NCI-H2029 (cell line): ENCODE measurements at regions not wholly inside any gene's neighbourhood (a gene's known extent, or its start where the extent isn't known, plus 50 kb on each side); places are given as distances from the start of the nearest gene placed in this dataset.
A peak's percentile ranks its signal among the peaks of the same experiment; 100 is the strongest.
"Not testable (repeated sequence)": the region's sequence is repeated elsewhere in the genome, so short reads cannot be mapped to it uniquely, and the experiment has no call there.

Source experiments
- DNase-seq: peaks from one replicate; lab custom pipeline; 2025; lab: John Stamatoyannopoulos, UW

DNA sequence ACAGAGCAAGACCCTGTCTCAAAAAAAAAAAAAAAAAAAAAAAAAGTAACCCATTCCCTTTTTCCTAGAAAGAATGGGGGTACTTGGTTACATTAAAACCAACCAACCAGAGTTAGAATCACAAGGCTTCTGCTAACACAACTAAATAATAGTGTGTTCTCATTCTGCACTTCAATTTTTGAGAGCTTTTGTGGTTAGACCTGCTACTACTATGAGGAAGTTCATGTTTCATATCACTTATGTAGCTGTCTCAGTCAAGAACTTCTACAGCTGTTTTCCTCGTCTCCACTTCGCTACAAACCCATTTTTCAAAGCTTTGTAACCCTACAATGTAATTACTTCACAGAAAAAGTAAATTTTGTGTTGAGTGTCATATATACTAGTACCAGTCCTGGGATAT is 58.3 kb downstream of the PDHA2 start:
- DNase-seq: no peak

- DNase-seq: no peak
These were observed 69.3 kb downstream of the PDHA2 start for GRCh38 chr4:95909211-95909610.

GRCh38 chr4:95910749-95911148 is 70.9 kb downstream of the PDHA2 start:
- peak; percentile 3 for DNase-seq

DNA sequence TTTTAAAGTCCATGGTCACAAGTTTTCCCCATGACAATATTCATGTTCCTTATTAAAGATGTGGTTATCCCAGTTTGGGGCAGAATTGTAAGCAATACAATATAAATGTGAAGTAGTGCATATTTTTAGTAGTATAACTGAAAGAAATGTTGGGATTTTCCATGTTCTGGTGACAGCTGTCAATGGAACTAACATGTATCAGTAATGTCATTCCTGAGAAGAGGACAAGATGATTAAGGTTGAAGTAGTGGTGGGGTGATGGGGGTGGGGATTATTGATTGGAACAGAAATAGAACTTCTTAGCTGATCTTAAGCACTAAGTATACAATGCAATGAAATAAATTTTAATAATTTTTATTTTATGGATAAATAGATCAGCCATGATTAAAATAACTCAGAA is 81.6 kb downstream of the PDHA2 start:
- DNase-seq: no peak

- DNase-seq: no peak
These were observed 89.7 kb downstream of the PDHA2 start for GRCh38 chr4:95929448-95930064.

- DNase-seq: no peak
These were observed 99.2 kb downstream of the PDHA2 start for GRCh38 chr4:95939141-95939540.

GRCh38 chr4:95949136-95949765 is 109.4 kb downstream of the PDHA2 start:
- no peak for DNase-seq

DNA sequence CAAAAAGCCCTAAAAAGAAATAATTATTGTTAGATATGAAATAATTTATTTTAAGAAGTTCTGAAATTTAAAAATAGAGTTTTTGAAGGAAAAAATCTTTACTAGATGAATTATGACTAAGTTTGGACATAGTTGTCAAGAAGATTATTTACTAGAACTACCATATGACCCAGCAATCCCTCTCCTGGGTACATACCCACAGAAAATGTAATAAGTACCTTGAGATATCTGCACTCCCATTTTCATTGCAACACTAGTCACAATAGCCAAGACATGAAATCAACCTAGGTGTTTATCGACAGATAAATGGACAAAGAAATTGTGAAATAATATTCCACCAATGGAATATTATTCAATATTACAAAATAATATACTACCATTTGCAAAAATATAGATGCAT is 109.9 kb downstream of the PDHA2 start:
- no peak for DNase-seq

- not testable (repeated sequence) for DNase-seq
These were observed 112.6 kb downstream of the PDHA2 start for GRCh38 chr4:95952538-95952937.

GRCh38 chr4:95956094-95956493 is 116.2 kb downstream of the PDHA2 start:
- DNase-seq: no peak

DNA sequence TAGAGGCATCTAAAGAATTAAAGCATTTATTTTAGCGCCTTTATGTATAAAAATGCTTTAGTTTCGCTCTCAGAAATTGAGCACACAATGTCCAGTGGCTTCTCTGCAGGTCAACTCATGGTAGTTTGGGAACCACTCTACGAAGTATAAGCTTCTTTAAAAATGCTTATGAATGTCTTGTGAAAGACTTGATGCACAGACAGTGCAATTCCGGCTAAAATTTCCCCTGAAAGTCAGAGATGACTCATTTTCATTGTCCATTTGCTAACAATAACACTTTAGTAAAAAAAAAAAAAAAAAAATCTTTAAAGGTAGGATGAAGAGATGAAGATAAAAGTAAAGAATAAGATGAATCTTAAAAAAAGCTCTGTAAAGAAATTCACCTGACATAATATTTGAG is 117.2 kb downstream of the PDHA2 start:
- no peak for DNase-seq

- no peak for DNase-seq
These were observed 117.9 kb downstream of the PDHA2 start for GRCh38 chr4:95957759-95958158.

DNA sequence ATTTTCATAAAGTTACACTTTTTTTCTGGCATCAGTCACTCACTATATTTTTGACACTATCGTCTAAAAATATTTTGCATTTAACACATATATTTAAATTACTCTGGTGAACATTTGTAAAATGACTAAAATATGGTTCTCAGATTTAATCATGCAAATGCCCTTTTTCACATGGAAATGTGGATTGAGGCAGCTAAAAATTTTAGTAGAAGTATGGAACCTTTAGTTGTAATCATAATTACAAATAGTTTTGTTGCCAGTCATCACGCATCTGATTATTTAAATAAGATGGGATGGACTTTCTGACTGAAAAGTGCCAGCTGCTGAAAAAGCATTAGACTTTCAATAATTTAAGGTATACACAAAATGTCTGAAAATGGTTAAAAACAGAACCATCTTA is 119.3 kb downstream of the PDHA2 start:
- DNase-seq: no peak

DNA sequence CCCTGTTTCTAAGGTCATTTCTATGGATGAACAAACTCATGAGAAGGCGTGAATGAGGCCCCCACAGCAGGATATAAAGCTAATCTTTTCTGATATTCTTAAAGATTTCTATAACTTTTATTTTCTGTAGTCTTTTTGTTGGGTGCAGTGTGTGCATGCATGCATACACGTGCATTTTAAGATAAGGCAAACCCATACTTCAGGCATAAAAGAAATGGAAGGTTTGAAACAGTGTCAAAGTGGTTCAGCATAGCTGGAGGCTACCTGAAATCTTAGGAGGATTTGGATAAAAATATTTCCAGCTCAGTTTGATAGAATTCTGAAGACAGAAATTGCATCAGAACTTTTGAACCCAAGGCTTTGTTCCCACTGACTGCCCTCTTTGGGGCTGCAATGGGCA is 119.7 kb downstream of the PDHA2 start:
- no peak for DNase-seq

DNA sequence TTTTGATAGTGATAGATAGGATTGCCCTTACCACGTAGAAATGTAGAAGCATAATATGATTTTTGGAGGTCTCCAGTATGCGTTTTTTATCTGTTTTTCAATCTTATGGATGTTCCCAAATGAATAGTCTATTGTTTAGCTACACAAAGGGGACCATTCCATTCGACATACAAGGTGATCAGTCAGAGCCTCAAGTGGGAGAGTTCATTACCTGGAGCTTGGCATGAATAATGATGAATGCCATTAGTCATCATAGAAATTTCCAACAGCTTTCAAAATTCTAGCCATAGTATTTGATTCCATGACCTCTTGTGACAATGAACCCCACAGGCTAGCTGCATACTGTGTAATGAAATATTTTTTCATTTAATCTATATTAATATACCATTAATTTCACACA is 123.6 kb downstream of the PDHA2 start:
- no peak for DNase-seq

GRCh38 chr4:95979961-95980876 is 140.3 kb downstream of the PDHA2 start:
- no peak for DNase-seq

- no peak for DNase-seq
These were observed 141.0 kb downstream of the PDHA2 start for GRCh38 chr4:95980877-95981360.

DNA sequence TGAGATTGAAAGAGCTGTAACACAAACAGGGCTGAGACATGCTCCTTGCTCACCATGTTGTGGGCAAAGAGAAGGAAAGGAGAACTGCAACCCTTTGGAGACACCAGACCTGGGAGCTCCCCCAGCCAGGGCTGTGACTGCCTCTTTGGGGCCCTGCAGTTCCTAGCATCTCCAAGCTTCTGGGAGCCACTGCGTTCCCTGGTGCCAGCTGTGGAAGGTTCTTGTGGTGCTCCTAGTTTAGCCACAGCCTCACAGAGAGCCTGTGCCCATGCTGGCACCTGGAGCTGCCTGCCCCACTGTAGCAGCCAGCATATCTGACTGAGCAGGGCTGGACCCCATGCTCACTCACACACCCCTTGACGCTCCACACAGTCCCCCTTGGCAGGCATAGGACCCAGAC is 141.7 kb downstream of the PDHA2 start:
- DNase-seq: no peak

DNA sequence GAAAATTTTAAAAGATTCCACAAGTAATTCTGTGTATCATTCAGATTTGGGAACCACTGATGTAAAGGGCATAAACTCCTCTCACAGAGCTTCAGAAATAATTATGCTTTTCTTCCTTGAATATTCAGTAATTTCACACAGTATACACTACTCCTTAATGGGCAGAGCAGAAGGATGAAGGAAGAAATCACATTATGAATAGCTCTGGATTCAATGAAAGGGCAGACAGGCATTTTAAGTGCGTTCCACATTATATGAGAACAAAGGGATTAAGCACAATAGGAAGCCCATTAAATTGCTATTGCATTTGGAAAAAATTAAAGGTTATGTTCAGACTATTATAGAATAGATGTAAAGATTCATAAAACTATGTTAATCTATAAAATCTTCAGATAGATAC is 142.6 kb downstream of the PDHA2 start:
- no peak for DNase-seq

DNA sequence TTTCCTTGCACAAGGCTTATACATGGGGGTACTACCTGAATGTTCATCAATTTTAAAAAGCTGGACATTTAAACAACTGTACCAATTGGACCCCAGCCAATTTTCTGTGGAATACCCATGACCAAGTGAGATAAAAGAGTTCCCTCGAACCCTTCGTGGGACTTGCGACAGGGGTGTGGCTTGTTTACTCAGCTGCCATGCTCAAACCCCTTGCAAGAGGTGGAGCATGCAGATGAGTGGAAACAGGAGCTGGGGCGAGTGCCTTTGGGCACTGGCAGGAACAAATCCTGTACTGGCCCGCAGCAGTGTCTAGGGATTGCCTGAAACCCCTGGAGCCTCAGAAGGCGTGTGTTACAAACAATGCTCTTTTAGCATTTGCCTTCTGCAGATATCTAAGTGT is 144.2 kb downstream of the PDHA2 start:
- no peak for DNase-seq

DNA sequence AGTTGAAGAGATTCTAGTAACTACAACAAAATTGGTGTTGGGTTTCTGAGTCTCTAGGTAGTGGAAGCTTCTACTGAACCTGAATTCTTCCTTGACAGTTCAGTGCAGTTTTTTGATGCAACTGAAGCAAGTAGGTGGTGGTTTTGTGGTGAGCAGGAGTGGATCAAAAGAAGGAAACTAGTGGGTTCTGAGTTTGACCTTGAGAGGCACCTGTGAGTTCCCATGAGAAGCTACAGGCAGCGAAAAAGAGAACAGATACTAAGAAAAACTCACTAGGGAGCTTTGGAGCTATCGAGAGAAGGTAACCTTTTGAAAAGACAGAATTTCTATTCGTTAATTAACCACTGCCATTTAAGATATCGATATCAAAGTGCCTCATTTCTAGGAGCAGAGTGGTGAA is 145.2 kb downstream of the PDHA2 start:
- no peak for DNase-seq

GRCh38 chr4:95985791-95986550 is 146.1 kb downstream of the PDHA2 start:
- no peak for DNase-seq
